ENCODE measurements at regions not wholly inside any gene's neighbourhood (a gene's known extent, or its start where the extent isn't known, plus 50 kb on each side); places are given as distances from the start of the nearest gene placed in this dataset.
A peak's percentile ranks its signal among the peaks of the same experiment; 100 is the strongest.

- no peak for DNase-seq
Observed at GRCh38 chr3:81951106-81951505, 189.7 kb upstream of the GBE1 start.

GRCh38 chr3:81947359-81947758 is 185.9 kb upstream of the GBE1 start:
- no peak for DNase-seq

- no peak for DNase-seq
Observed at GRCh38 chr3:81938681-81939080, 177.2 kb upstream of the GBE1 start.

- no peak for DNase-seq
Observed at GRCh38 chr3:81936817-81937216, 175.4 kb upstream of the GBE1 start.

- DNase-seq: no peak
Observed at GRCh38 chr3:81932681-81933080, 171.2 kb upstream of the GBE1 start.

GRCh38 chr3:81931265-81932251 is 170.1 kb upstream of the GBE1 start:
- DNase-seq: no peak

- peak in 1 of 2 experiments; percentile 14 for DNase-seq
Observed at GRCh38 chr3:81929697-81930096, 168.3 kb upstream of the GBE1 start.

GRCh38 chr3:81927811-81928210 is 166.4 kb upstream of the GBE1 start:
- no peak for DNase-seq

- no peak for DNase-seq
Observed at GRCh38 chr3:81925385-81925784, 163.9 kb upstream of the GBE1 start.

GRCh38 chr3:81923038-81923437 is 161.6 kb upstream of the GBE1 start:
- no peak for DNase-seq

- DNase-seq: no peak
Observed at GRCh38 chr3:81922404-81922803, 161.0 kb upstream of the GBE1 start.

- DNase-seq: peak in 1 of 2 experiments; percentile 31
Observed at GRCh38 chr3:81920816-81921215, 159.4 kb upstream of the GBE1 start.

- no peak for DNase-seq
Observed at GRCh38 chr3:81916890-81917289, 155.4 kb upstream of the GBE1 start.

GRCh38 chr3:81913886-81914663 is 152.6 kb upstream of the GBE1 start:
- DNase-seq: no peak

- DNase-seq: no peak
Observed at GRCh38 chr3:81911221-81911620, 149.8 kb upstream of the GBE1 start.

GRCh38 chr3:81910244-81910852 is 148.9 kb upstream of the GBE1 start:
- peak in 1 of 2 experiments; percentile 45 for DNase-seq

- no peak for DNase-seq
Observed at GRCh38 chr3:81909796-81910195, 148.4 kb upstream of the GBE1 start.

GRCh38 chr3:81908561-81908960 is 147.1 kb upstream of the GBE1 start:
- DNase-seq: no peak

GRCh38 chr3:81898336-81898735 is 136.9 kb upstream of the GBE1 start:
- DNase-seq: no peak

- no peak for DNase-seq
Observed at GRCh38 chr3:81894598-81894997, 133.2 kb upstream of the GBE1 start.

- no peak for DNase-seq
Observed at GRCh38 chr3:81891055-81891895, 129.8 kb upstream of the GBE1 start.

GRCh38 chr3:81888914-81889557 is 127.6 kb upstream of the GBE1 start:
- DNase-seq: no peak
